HEK293T (cell line): ENCODE measurements at regions not wholly inside any gene's neighbourhood (a gene's known extent, or its start where the extent isn't known, plus 50 kb on each side); places are given as distances from the start of the nearest gene placed in this dataset.

Experiments
- CTBP1 ChIP-seq: fragments of 450-650 bp; IDR thresholded peaks from 2 replicates; pipeline ENCODE4 v1.6.1; 2016; ENCODE audit warnings: borderline replicate concordance
- ELF4 ChIP-seq: fragments of 450-650 bp; IDR thresholded peaks from 2 replicates; pipeline ENCODE4 v1.6.1; 2017; ENCODE audit warnings: antibody characterized with exemption
- FOXK2 ChIP-seq: fragments of 450-650 bp; IDR thresholded peaks from 2 replicates; pipeline ENCODE4 v1.6.1; 2016; ENCODE audit warnings: mild to moderate bottlenecking
- FOXM1 ChIP-seq: fragments of 450-650 bp; IDR thresholded peaks from 2 replicates; pipeline ENCODE4 v1.6.1; 2017; ENCODE audit warnings: mild to moderate bottlenecking, borderline replicate concordance
- LEF1 ChIP-seq: fragments of 450-650 bp; IDR thresholded peaks from 2 replicates; pipeline ENCODE4 v1.6.1; 2017; ENCODE audit warnings: mild to moderate bottlenecking, borderline replicate concordance
- NFRKB ChIP-seq: fragments of 450-650 bp; IDR thresholded peaks from 2 replicates; pipeline ENCODE4 v1.6.1; 2016; ENCODE audit warnings: mild to moderate bottlenecking, moderate library complexity
- SP1 ChIP-seq: fragments of 450-650 bp; IDR thresholded peaks from 2 replicates; pipeline ENCODE4 v1.6.1; 2017
- SUZ12 ChIP-seq: fragments of 450-650 bp; IDR thresholded peaks from 2 replicates; pipeline ENCODE4 v1.6.1; 2016; ENCODE audit warnings: mild to moderate bottlenecking
- TARDBP ChIP-seq: fragments of 450-650 bp; IDR thresholded peaks from 2 replicates; pipeline ENCODE4 v1.6.1; 2016
- ZNF384 ChIP-seq: fragments of 450-650 bp; IDR thresholded peaks from 2 replicates; pipeline ENCODE4 v1.6.1; 2016

DNA sequence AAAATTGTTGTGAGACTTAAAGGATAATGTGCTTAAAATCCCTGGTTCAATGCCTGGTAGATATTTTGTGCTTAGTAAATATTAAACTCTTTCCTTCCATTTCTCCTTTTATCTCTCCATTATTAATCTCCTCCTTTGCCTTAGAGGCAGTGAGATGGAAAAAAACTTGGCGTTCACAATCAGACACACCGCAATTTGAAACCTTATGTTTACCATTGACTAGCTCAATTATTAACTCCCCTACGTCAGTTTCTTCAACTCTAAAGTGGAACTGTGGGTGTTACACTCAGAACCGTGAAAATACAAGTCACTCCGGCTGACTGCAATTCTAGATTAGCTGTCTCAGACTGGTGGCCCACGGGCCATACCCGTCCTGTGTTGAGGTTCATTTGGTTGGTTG lies 327.2 kb downstream of the DEPDC1B start:
- TF ChIP-seq TARDBP: no peak
- TF ChIP-seq ZNF384: no peak
- TF ChIP-seq SUZ12: no peak
- no peak for TF ChIP-seq LEF1
- TF ChIP-seq FOXK2: no peak
- TF ChIP-seq NFRKB: no peak
- no peak for TF ChIP-seq ELF4
- no peak for TF ChIP-seq SP1
- TF ChIP-seq CTBP1: no peak
- no peak for TF ChIP-seq FOXM1
